ENCODE measurements at regions not wholly inside any gene's neighbourhood (a gene's known extent, or its start where the extent isn't known, plus 50 kb on each side); places are given as distances from the start of the nearest gene placed in this dataset.

DNA sequence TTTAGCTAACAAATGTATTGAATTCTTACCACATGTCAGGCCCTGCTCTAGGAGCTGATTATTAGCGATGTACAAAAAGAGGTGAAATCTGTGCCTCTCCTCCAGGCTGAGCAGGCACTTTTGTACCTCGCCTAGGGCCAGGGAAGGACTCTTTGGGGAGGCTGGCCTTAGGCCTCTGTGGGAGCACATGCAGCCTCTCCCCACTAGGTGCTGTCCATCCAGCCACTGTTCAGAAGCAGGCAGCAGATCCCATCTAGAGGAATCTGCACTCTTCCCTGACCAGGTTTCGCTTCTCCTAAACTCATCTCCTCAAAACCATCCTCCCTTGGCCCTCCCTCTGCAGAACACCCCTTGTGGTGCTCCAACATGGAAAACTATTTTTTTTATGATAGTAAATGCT is 51.9 kb upstream of the WT1 start:
- Histone ChIP-seq H3K9me3 (ENCODE audit: insufficient read depth, low read depth, low read length) (no peaks in the 10 kb centered on the region), H2AFZ (ENCODE audit: low read depth, low read length) (no peak overlapping the region), H3K27me3 (ENCODE audit: insufficient read depth, low read length) (no peaks in the 10 kb centered on the region), H3K9ac (ENCODE audit: low read length) (no peak overlapping the region), H3K27ac (ENCODE audit: low read depth, low read length) (no peak overlapping the region), H4K20me1 (ENCODE audit: insufficient read depth, low read length) (no peaks in the 10 kb centered on the region), H3K4me1 (ENCODE audit: insufficient read depth, low read length) (no peaks in the 10 kb centered on the region), H3K4me3 (ENCODE audit: insufficient read depth, low read depth, low read length) (no peak overlapping the region), H3K79me2 (ENCODE audit: insufficient read depth, low read length) (no peaks in the 10 kb centered on the region), H3K36me3 (ENCODE audit: insufficient read depth, low read length) (no peaks in the 10 kb centered on the region), H3K4me2 (ENCODE audit: low read length) (no peak overlapping the region)
- H3K27ac Mint-ChIP-seq (ENCODE audit: unreplicated experiment) = peak overlapping the region; percentile 71
- no peak for FAIRE-seq
- TF ChIP-seq, protein P1, sequence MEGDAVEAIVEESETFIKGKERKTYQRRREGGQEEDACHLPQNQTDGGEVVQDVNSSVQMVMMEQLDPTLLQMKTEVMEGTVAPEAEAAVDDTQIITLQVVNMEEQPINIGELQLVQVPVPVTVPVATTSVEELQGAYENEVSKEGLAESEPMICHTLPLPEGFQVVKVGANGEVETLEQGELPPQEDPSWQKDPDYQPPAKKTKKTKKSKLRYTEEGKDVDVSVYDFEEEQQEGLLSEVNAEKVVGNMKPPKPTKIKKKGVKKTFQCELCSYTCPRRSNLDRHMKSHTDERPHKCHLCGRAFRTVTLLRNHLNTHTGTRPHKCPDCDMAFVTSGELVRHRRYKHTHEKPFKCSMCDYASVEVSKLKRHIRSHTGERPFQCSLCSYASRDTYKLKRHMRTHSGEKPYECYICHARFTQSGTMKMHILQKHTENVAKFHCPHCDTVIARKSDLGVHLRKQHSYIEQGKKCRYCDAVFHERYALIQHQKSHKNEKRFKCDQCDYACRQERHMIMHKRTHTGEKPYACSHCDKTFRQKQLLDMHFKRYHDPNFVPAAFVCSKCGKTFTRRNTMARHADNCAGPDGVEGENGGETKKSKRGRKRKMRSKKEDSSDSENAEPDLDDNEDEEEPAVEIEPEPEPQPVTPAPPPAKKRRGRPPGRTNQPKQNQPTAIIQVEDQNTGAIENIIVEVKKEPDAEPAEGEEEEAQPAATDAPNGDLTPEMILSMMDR (IDR thresholded peaks at IDR 0.05; ENCODE audit: insufficient read depth, low read depth, low read length) = no peak
- TF ChIP-seq EZH2 (IDR thresholded peaks at IDR 0.05; ENCODE audit: insufficient read depth, low read length) = no peak
- H3K4me1 Mint-ChIP-seq (ENCODE audit: low read depth, unreplicated experiment) = no peaks in the 10 kb centered on the region
- no peaks in the 10 kb centered on the region for H3K36me3 Mint-ChIP-seq (ENCODE audit: low read depth, unreplicated experiment)
- no peak for DNase-seq (ENCODE audit: low read depth)
- H3K4me3 Mint-ChIP-seq (ENCODE audit: unreplicated experiment) = no peak overlapping the region
- H3K27me3 Mint-ChIP-seq (ENCODE audit: low read depth, unreplicated experiment) = peaks cover 11% of the 10 kb centered on the region
- H3K9me3 Mint-ChIP-seq (ENCODE audit: unreplicated experiment) = peaks cover 9% of the 10 kb centered on the region

DNA sequence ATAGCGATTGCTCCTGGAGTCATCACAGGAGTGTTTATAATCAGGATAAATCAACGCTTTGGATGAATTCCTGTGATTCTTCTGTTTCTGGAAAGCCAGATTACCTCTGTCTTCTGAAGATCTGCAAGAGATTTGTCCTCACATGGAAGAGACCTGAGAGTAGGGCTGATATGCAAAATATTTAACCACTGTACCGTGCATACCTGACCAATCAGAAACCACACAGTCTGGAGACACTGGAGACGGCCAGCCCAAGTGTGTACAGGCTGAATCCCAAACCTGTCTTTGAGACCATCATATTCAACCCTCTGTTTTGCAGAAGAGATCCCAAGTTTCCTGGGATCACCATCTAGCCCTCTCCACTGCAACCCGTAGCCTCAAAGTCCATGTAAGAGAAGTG is 50.4 kb upstream of the WT1 start:
- H3K27me3 ChIP-seq (ENCODE audit: insufficient read depth, low read length) = no peaks in the 10 kb centered on the region
- no peak overlapping the region for H3K27ac Mint-ChIP-seq (ENCODE audit: unreplicated experiment)
- FAIRE-seq (no peak), DNase-seq (ENCODE audit: low read depth) (no peak)
- H3K27ac ChIP-seq (ENCODE audit: low read depth, low read length) = no peak overlapping the region
- no peak overlapping the region for H3K9ac ChIP-seq (ENCODE audit: low read length)
- no peaks in the 10 kb centered on the region for H3K36me3 ChIP-seq (ENCODE audit: insufficient read depth, low read length)
- H3K27me3 Mint-ChIP-seq (ENCODE audit: low read depth, unreplicated experiment) = peaks cover 7% of the 10 kb centered on the region
- H3K9me3 ChIP-seq (ENCODE audit: insufficient read depth, low read depth, low read length) = no peaks in the 10 kb centered on the region
- H3K9me3 Mint-ChIP-seq (ENCODE audit: unreplicated experiment) = no peaks in the 10 kb centered on the region
- no peak overlapping the region for H3K4me3 Mint-ChIP-seq (ENCODE audit: unreplicated experiment)
- no peak overlapping the region for H3K4me3 ChIP-seq (ENCODE audit: insufficient read depth, low read depth, low read length)
- TF ChIP-seq, protein P1 (IDR thresholded peaks at IDR 0.05; ENCODE audit: insufficient read depth, low read depth, low read length) = no peak
- no peak for TF ChIP-seq EZH2 (IDR thresholded peaks at IDR 0.05; ENCODE audit: insufficient read depth, low read length)
- H4K20me1 ChIP-seq (ENCODE audit: insufficient read depth, low read length) = no peaks in the 10 kb centered on the region
- no peaks in the 10 kb centered on the region for H3K36me3 Mint-ChIP-seq (ENCODE audit: low read depth, unreplicated experiment)
- H3K4me1 Mint-ChIP-seq (ENCODE audit: low read depth, unreplicated experiment) = no peaks in the 10 kb centered on the region
- H3K4me1 ChIP-seq (ENCODE audit: insufficient read depth, low read length) = no peaks in the 10 kb centered on the region
- no peak overlapping the region for H2AFZ ChIP-seq (ENCODE audit: low read depth, low read length)
- H3K79me2 ChIP-seq (ENCODE audit: insufficient read depth, low read length) = no peaks in the 10 kb centered on the region
- H3K4me2 ChIP-seq (ENCODE audit: low read length) = no peak overlapping the region
